ENCODE measurements at regions not wholly inside any gene's neighbourhood (a gene's known extent, or its start where the extent isn't known, plus 50 kb on each side); places are given as distances from the start of the nearest gene placed in this dataset.

DNA sequence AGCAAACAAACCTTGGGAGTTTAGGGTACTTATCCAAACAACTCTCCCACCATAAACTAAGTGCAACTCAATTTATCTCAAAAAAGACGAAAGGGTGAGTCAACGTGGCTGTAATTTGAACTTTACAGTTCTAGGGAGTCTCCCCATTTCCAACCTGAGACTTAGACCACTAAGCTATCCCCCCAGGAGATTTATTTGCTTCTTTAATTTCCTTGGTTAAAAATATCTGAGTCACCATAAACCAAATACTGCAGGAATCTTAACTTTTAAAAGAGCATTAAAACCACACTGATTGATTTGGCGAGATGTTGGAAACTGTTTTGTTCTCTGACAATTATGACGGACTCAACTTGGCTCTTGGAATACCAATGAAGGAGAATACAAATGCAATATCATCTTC, 299.3 kb upstream of the SOX9 start:
- Mint-ChIP-seq H3K36me3 (no peaks in the 10 kb centered on the region), H3K4me3 (no peak overlapping the region), H3K4me1 (no peaks in the 10 kb centered on the region), H3K9me3 (no peaks in the 10 kb centered on the region), H3K27ac (no peak overlapping the region), H3K27me3 (no peaks in the 10 kb centered on the region)
- no peak for DNase-seq
- POLR2A ChIA-PET, result no interaction called here
- no peak for ATAC-seq (ENCODE audit: low read depth)

DNA sequence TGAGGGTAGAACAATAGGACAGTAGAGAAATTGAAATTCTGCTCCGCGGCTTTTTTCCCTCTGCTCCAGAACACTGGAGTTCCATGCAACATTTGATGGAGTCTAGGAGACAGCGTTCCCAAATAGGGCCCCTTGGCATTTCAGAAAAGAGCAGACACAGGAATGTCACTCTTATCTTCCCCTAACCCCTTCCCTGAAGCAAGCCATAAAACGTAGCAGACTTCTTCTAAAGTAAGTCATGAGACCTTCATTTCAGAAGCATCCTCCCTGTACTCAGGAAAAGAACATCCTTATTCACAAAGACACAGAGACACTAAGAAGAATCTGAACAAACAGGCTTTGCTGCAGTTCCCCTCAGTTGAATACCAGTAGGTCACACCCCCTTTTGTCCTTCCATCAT, 296.1 kb upstream of the SOX9 start:
- no peak for ATAC-seq (ENCODE audit: low read depth)
- DNase-seq, result no peak
- H3K9me3 Mint-ChIP-seq, result no peaks in the 10 kb centered on the region
- no peaks in the 10 kb centered on the region for H3K4me1 Mint-ChIP-seq
- POLR2A ChIA-PET, result no interaction called here
- H3K36me3 Mint-ChIP-seq, result no peaks in the 10 kb centered on the region
- no peak overlapping the region for H3K4me3 Mint-ChIP-seq
- H3K27ac Mint-ChIP-seq, result no peak overlapping the region
- H3K27me3 Mint-ChIP-seq, result no peaks in the 10 kb centered on the region

DNA sequence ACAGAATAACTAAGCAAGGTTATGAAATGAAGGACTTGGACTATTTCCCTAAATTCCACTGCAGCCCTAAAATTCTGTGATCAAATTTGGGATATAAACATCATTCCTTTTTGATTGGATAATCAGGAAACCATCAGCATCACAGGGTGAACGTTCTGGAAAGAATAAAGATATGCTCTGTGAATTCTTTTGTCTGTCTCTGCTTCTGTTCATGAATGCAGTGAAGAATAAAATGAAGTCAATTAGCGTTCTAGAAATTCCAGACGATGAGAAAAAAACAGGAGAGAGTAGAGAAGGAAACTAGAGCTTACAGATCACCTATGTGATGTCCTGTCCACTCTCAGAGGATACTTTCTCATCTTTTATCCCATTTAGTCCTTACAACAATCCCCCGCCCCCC, 295.1 kb upstream of the SOX9 start:
- Mint-ChIP-seq H3K27ac (no peak overlapping the region), H3K27me3 (no peaks in the 10 kb centered on the region), H3K36me3 (no peaks in the 10 kb centered on the region), H3K4me3 (no peak overlapping the region), H3K9me3 (no peaks in the 10 kb centered on the region), H3K4me1 (no peaks in the 10 kb centered on the region)
- ATAC-seq (ENCODE audit: low read depth), result no peak
- no peak for DNase-seq
- POLR2A ChIA-PET, result no interaction called here

DNA sequence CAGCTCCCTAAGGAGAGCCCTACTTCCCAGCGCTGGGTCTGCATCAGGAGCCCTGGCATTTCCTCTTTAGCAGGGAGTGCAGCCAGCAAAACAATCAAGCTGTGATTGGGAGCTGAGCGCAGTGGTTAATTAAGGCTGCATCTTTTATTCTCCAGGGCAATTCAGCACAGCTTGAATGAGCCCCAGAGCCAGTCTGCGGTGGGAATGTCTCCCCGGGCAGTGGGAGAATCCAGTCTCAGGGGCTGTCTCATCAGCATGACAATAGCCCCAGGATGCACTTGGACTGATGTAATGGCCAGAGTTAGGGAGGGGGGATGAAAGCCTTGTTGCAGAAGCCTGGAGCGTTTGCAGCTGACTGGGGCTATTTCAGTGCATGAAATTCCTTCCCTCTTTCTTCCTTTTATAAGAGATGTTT, 292.6 kb upstream of the SOX9 start:
- Mint-ChIP-seq H3K4me3 (no peak overlapping the region), H3K36me3 (no peaks in the 10 kb centered on the region), H3K4me1 (no peaks in the 10 kb centered on the region), H3K27me3 (no peaks in the 10 kb centered on the region), H3K27ac (no peak overlapping the region), H3K9me3 (no peaks in the 10 kb centered on the region)
- no peak for DNase-seq
- POLR2A ChIA-PET, result no interaction called here
- no peak for ATAC-seq (ENCODE audit: low read depth)

DNA sequence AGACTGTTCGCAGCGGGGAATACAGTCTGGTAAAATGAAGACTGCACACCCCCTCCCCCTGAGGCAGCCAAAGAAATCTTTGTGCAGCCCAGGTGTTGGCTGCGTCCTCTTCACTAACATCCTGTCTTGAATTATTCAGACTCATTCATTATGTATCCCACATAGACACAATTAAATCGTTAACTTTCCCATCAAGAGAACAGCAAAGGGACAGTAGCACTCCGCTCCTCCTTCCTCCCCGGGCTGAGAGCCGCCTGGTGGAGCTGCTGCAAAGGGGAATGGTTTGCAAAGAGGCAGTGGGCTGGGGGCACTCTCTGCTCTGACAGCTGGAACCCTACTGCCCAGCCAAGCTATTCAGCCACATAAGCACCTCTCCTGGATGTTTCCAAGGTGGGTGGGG, 290.0 kb upstream of the SOX9 start:
- Mint-ChIP-seq H3K4me1 (no peaks in the 10 kb centered on the region), H3K27ac (no peak overlapping the region), H3K4me3 (no peak overlapping the region), H3K36me3 (no peaks in the 10 kb centered on the region), H3K9me3 (peaks cover 2% of the 10 kb centered on the region), H3K27me3 (no peaks in the 10 kb centered on the region)
- ATAC-seq (ENCODE audit: low read depth) (no peak), DNase-seq (no peak)
- POLR2A ChIA-PET, result no interaction called here

DNA sequence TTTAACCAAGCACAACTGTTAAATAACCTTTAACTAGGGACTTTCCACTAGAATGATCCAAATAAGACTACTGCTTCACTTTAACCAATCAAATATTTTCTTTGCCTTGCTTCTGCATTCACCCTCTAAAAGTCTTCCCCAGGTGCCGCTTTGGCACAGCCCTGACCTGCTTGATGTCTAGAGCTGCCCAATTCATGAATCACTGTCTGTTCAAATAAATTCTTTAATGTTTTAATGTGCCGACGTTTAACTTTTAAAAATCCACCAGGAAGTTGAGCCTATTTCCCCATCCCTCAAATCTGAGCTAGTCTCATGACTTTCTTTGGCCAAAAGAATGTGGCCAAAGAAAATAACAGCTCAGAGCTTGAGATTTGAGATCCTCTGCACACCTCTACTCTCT, 277.8 kb upstream of the SOX9 start:
- Mint-ChIP-seq H3K4me1 (no peaks in the 10 kb centered on the region), H3K4me3 (no peak overlapping the region), H3K9me3 (peaks cover 4% of the 10 kb centered on the region), H3K27ac (no peak overlapping the region), H3K36me3 (no peaks in the 10 kb centered on the region), H3K27me3 (no peaks in the 10 kb centered on the region)
- POLR2A ChIA-PET, result no interaction called here
- ATAC-seq (ENCODE audit: low read depth) (no peak), DNase-seq (no peak)

DNA sequence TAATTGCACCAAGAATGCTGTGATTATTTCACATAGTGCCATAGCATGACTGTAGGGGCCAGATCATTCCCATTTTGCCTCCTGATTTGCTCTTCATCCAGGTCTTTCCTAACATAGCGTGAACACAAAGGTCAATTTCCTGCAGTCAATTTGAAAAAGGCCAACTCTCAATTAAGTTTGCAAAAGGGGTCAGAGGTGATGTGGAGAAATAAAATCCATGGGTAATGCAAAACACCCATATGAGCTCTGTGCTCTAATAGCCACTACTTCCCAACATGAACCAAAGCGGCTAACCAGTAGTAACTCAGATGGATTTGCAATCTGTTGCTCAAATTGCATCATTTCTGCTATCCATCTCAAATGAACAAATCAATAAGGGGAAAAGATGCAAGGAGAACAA, 275.5 kb upstream of the SOX9 start:
- Mint-ChIP-seq H3K36me3 (no peaks in the 10 kb centered on the region), H3K27ac (no peak overlapping the region), H3K9me3 (peaks cover 4% of the 10 kb centered on the region), H3K27me3 (no peaks in the 10 kb centered on the region), H3K4me3 (no peak overlapping the region), H3K4me1 (no peaks in the 10 kb centered on the region)
- DNase-seq (no peak), ATAC-seq (ENCODE audit: low read depth) (no peak)
- POLR2A ChIA-PET, result no interaction called here

DNA sequence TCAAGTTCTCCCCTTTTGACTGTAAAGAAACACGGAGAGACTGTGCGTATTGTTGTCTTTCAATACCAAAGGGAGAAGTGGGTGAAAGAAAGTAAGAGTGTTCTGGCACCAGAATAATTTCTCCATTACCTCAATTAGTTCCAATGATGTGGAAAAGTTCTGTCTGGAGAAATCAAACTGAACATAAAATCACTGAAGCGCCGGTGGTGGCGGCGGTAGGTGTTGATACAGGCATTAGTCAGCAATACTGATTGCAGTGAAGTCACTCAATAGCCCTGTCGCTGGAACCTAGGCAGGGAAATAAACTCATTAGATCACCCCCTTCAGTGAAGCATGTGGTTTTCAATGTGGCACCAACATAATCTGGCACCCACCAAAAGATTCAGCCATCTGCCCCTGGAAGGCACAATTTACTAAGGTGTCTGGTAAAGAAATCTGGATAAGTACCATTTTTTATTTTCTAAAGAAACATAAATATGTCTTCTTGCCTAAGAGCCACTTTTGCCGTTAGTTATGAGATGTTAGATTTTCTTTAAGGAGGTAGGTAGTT, 274.2 kb upstream of the SOX9 start:
- no peak overlapping the region for H3K4me3 Mint-ChIP-seq
- no peak overlapping the region for H3K27ac Mint-ChIP-seq
- DNase-seq (no peak), ATAC-seq (ENCODE audit: low read depth) (no peak)
- H3K9me3 Mint-ChIP-seq, result peaks cover 4% of the 10 kb centered on the region
- POLR2A ChIA-PET, result no interaction called here
- H3K4me1 Mint-ChIP-seq, result no peaks in the 10 kb centered on the region
- no peaks in the 10 kb centered on the region for H3K27me3 Mint-ChIP-seq
- no peaks in the 10 kb centered on the region for H3K36me3 Mint-ChIP-seq

DNA sequence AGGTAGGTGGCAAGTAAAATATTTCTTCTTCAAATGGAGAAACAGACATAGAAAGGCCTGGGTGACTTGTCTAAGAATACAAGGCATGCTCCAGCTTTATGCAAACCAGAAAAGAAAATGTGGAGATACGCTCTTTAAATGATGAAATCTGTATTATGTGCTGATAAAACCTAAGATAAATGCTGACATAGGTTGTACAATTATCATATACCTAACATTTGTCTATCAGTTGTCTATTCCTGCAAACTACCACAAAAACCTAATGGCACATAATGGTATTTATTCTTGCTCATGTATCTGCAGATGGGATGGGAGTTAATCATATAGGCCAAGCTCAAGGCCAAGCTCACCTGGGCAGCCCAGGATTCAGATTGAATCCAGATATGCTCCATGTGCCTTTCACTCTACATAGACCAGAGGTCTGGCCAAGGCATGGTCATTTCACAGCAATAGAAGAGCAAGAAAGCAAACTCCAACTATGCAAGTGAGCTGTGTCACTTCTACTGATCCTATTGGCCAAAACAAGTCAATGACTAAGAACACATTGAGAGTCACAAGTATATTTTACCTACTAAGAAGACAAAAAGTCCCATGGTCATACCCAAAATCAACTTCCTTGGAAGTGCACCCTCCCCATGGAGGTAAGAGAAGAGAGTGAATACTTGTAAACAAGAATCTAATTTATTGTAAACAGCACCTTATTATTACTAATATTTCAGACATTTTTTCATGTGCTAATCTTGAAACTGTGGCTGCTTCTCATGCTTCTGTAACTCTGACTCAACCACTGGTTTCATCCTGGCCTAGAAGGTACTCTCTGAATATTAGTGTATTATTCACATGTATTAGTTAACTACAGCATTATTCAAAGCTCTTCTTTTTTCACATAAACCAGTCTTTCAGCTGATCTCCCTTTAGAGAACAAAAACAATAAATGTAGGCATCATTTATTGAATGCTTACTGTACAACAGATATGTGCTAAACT, 270.7 kb upstream of the SOX9 start:
- H3K27me3 Mint-ChIP-seq, result no peaks in the 10 kb centered on the region
- DNase-seq (no peak), ATAC-seq (ENCODE audit: low read depth) (no peak)
- H3K9me3 Mint-ChIP-seq, result no peaks in the 10 kb centered on the region
- no peaks in the 10 kb centered on the region for H3K36me3 Mint-ChIP-seq
- POLR2A ChIA-PET, result no interaction called here
- no peaks in the 10 kb centered on the region for H3K4me1 Mint-ChIP-seq
- H3K27ac Mint-ChIP-seq, result no peak overlapping the region
- H3K4me3 Mint-ChIP-seq, result no peak overlapping the region

DNA sequence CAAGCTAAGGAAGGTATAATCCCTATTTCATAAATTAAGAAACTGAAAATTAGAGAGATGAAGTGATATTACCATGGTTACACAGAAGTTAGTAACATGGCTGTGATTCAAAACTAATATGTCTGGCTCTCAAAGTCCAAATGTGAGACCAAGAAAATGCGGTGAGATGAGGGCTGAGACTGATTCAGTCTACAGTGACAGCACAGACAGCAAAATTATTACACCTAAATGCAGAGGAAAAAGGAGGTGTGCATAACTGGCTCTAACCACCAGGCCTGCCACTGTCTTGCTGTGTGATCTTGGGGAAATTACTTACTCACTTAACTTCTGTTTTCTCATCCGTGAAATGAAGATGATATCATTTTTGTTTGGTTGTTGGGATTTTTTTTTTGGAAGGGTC, 270.0 kb upstream of the SOX9 start:
- H3K27ac Mint-ChIP-seq, result no peak overlapping the region
- no peak overlapping the region for H3K4me3 Mint-ChIP-seq
- POLR2A ChIA-PET, result no interaction called here
- no peak for ATAC-seq (ENCODE audit: low read depth)
- no peak for DNase-seq
- H3K9me3 Mint-ChIP-seq, result no peaks in the 10 kb centered on the region
- H3K4me1 Mint-ChIP-seq, result no peaks in the 10 kb centered on the region
- H3K27me3 Mint-ChIP-seq, result no peaks in the 10 kb centered on the region
- H3K36me3 Mint-ChIP-seq, result no peaks in the 10 kb centered on the region

DNA sequence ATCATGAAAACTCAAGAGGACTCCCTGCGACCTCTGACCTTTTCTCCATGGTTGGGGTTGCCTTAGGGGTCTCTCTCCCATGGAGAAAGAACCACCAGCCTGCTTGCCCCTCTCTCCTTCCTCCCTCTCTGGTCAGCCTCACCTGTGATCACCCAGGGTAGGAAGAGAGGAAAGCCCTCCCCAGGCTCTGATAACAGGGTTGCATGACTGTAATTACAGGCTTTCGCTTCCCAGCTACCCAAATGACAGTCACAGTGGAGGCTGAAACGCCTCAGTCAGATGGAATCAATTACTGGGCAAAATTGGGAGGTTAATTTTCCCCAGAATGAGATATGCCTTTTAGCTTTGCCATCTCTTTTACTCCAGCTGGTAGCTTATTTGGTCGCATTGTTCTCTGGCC, 265.8 kb upstream of the SOX9 start:
- DNase-seq, result no peak
- Mint-ChIP-seq H3K27ac (no peak overlapping the region), H3K9me3 (no peaks in the 10 kb centered on the region), H3K27me3 (no peaks in the 10 kb centered on the region), H3K4me3 (no peak overlapping the region), H3K36me3 (no peaks in the 10 kb centered on the region), H3K4me1 (no peaks in the 10 kb centered on the region)
- no peak for ATAC-seq (ENCODE audit: low read depth)
- POLR2A ChIA-PET, result no interaction called here

DNA sequence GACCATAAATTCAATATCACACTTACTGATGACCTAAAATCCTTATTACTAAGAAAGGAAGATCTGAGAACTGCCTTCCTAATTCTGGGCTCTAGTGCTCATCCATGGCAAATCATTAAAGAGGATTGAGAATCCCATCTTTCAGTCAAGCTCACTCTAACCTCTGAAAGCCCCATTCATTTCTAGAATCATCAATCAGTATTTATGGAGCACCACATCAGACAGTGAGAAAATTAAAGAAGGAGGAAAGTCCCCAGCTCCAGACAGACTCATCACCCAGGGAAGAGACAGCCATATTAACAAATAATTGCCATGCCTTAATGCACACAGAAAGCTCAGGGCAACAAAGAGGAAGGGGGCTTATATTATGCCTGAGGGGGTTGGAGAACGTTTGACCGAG, 256.1 kb upstream of the SOX9 start:
- H3K4me3 Mint-ChIP-seq, result no peak overlapping the region
- H3K27ac Mint-ChIP-seq, result no peak overlapping the region
- ATAC-seq (ENCODE audit: low read depth) (no peak), DNase-seq (no peak)
- no peaks in the 10 kb centered on the region for H3K4me1 Mint-ChIP-seq
- POLR2A ChIA-PET, result no interaction called here
- peaks cover 2% of the 10 kb centered on the region for H3K9me3 Mint-ChIP-seq
- H3K36me3 Mint-ChIP-seq, result no peaks in the 10 kb centered on the region
- H3K27me3 Mint-ChIP-seq, result no peaks in the 10 kb centered on the region

DNA sequence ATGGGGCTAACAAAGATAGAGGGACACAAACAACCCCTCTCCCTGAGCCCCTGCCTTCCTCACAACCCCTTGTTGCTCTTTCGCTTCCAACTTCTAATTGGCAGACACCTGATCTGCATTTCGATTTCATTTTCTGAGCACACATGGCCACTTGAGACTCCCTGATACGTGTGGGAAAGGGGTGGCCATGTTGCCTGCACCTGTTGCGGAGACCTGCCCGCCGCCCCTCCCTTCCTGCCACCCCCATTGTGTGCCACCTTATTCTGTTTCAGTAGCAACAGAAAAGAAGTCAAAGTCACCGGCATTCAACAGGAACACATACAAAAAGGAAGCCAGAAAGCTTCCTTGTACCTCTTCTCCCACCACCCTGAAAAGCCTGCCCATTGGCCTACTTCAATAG, 254.7 kb upstream of the SOX9 start:
- POLR2A ChIA-PET, result no interaction called here
- DNase-seq (no peak), ATAC-seq (ENCODE audit: low read depth) (no peak)
- Mint-ChIP-seq H3K4me1 (no peaks in the 10 kb centered on the region), H3K4me3 (no peak overlapping the region), H3K36me3 (no peaks in the 10 kb centered on the region), H3K27me3 (no peaks in the 10 kb centered on the region), H3K27ac (no peak overlapping the region), H3K9me3 (peaks cover 2% of the 10 kb centered on the region)

DNA sequence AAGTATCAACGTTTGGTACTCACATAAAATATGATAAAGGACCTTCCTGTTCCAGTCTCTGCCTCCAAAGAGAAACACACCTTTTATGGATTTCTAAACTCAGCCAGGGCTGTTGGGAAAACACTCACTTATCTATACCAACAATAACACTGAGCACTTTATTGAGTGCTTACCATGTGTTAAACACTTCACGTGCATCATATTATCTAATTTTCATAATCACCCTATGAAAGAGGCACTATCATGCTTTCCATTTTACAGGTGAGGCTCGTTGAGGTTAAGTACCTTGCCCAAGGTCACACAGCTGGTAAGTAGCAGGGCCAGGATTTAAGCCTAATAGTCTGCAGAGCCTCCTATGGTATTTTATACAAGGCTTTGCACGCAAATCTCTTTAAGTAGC, 251.5 kb upstream of the SOX9 start:
- Mint-ChIP-seq H3K9me3 (peaks cover 2% of the 10 kb centered on the region), H3K4me1 (no peaks in the 10 kb centered on the region), H3K4me3 (no peak overlapping the region), H3K27ac (no peak overlapping the region), H3K27me3 (no peaks in the 10 kb centered on the region), H3K36me3 (no peaks in the 10 kb centered on the region)
- ATAC-seq (ENCODE audit: low read depth) (no peak), DNase-seq (no peak)
- POLR2A ChIA-PET, result no interaction called here
